ENCODE measurements at regions not wholly inside any gene's neighbourhood (a gene's known extent, or its start where the extent isn't known, plus 50 kb on each side); places are given as distances from the start of the nearest gene placed in this dataset.

- intact Hi-C loops (cut with DNase I): no loop called here
- Histone ChIP-seq H3K36me3 (no peaks in the 10 kb centered on the region), H3K4me1 (no peaks in the 10 kb centered on the region), H3K9me3 (peaks cover 0 to 15% (median 5%) of the 10 kb centered on the region in 4 donors), H3K27me3 (no peaks in the 10 kb centered on the region), H3K27ac (peak overlapping the region in 1 of 4 donors; percentile 28), H3K4me3 (no peak overlapping the region)
- TF ChIP-seq EP300 (IDR thresholded peaks at IDR 0.05) (no peak), POLR2AphosphoS5 (IDR thresholded peaks at IDR 0.05) (peak; percentile 4 to 54 (median 32)), CTCF (IDR thresholded peaks at IDR 0.05) (no peak), POLR2A (IDR thresholded peaks at IDR 0.05) (no peak)
- 14 to 41% methylated on average over 1 of the region's 1 CpG for WGBS, 2 donors
- DNase-seq: no peak
Measured at GRCh38 chr7:159271781-159272180, 127.1 kb upstream of the VIPR2 start.

GRCh38 chr7:159269745-159270144 lies 125.1 kb upstream of the VIPR2 start:
- no peak for DNase-seq
- H3K27me3 ChIP-seq: no peaks in the 10 kb centered on the region
- H3K4me1 ChIP-seq: no peaks in the 10 kb centered on the region
- intact Hi-C loops (cut with DNase I): no loop called here
- H3K4me3 ChIP-seq: no peak overlapping the region
- no peaks in the 10 kb centered on the region for H3K36me3 ChIP-seq
- peaks cover 0 to 15% (median 4%) of the 10 kb centered on the region in 4 donors for H3K9me3 ChIP-seq
- 93 to 94% methylated on average over 3 of the region's 3 CpGs for WGBS, 2 donors
- no peak for TF ChIP-seq CTCF (IDR thresholded peaks at IDR 0.05)
- no peak for TF ChIP-seq POLR2A (IDR thresholded peaks at IDR 0.05)
- TF ChIP-seq EP300 (IDR thresholded peaks at IDR 0.05): no peak
- TF ChIP-seq POLR2AphosphoS5 (IDR thresholded peaks at IDR 0.05): no peak
- H3K27ac ChIP-seq: no peak overlapping the region

- Histone ChIP-seq H3K9me3 (peaks cover 0 to 7% (median 0%) of the 10 kb centered on the region in 4 donors), H3K27ac (no peak overlapping the region), H3K4me3 (no peak overlapping the region), H3K4me1 (no peaks in the 10 kb centered on the region), H3K36me3 (no peaks in the 10 kb centered on the region), H3K27me3 (no peaks in the 10 kb centered on the region)
- DNase-seq: no peak
- TF ChIP-seq POLR2AphosphoS5 (IDR thresholded peaks at IDR 0.05) (no peak), EP300 (IDR thresholded peaks at IDR 0.05) (no peak), POLR2A (IDR thresholded peaks at IDR 0.05) (no peak)
- intact Hi-C loops (cut with DNase I): no loop called here
Measured at GRCh38 chr7:159263430-159263829, 118.8 kb upstream of the VIPR2 start.

- 30 to 41% methylated on average over 2 of the region's 2 CpGs for WGBS, 2 donors
- Histone ChIP-seq H3K4me1 (no peaks in the 10 kb centered on the region), H3K9me3 (no peaks in the 10 kb centered on the region), H3K4me3 (no peak overlapping the region), H3K36me3 (no peaks in the 10 kb centered on the region), H3K27me3 (no peaks in the 10 kb centered on the region), H3K27ac (no peak overlapping the region)
- TF ChIP-seq CTCF (IDR thresholded peaks at IDR 0.05) (no peak), EP300 (IDR thresholded peaks at IDR 0.05) (no peak), POLR2AphosphoS5 (IDR thresholded peaks at IDR 0.05) (no peak), POLR2A (IDR thresholded peaks at IDR 0.05) (no peak)
- intact Hi-C loops (cut with DNase I): no loop called here
- DNase-seq: no peak
Measured at GRCh38 chr7:159253657-159254056, 109.0 kb upstream of the VIPR2 start.

- DNase-seq: no peak
- Histone ChIP-seq H3K36me3 (no peaks in the 10 kb centered on the region), H3K27me3 (no peaks in the 10 kb centered on the region), H3K9me3 (no peaks in the 10 kb centered on the region), H3K4me1 (no peaks in the 10 kb centered on the region), H3K27ac (no peak overlapping the region), H3K4me3 (no peak overlapping the region)
- TF ChIP-seq POLR2AphosphoS5 (IDR thresholded peaks at IDR 0.05) (no peak), POLR2A (IDR thresholded peaks at IDR 0.05) (no peak), CTCF (IDR thresholded peaks at IDR 0.05) (no peak), EP300 (IDR thresholded peaks at IDR 0.05) (no peak)
- WGBS, 2 donors: 58 to 73% methylated on average over 1 of the region's 1 CpG
- intact Hi-C loops (cut with DNase I): no loop called here
Measured at GRCh38 chr7:159250471-159250870, 105.8 kb upstream of the VIPR2 start.
